GM10266 (cell line): ENCODE measurements at regions not wholly inside any gene's neighbourhood (a gene's known extent, or its start where the extent isn't known, plus 50 kb on each side); places are given as distances from the start of the nearest gene placed in this dataset.
"Not testable (repeated sequence)": the region's sequence is repeated elsewhere in the genome, so short reads cannot be mapped to it uniquely, and the experiment has no call there.

Experiments
- DNase-seq: peaks from one replicate; pipeline ENCODE4 v3.0.0; 2012; ENCODE audit errors: extremely low spot score
- TF ChIP-seq, protein P1 (sequence below): IDR thresholded peaks from 2 replicates; pipeline ENCODE4 v1.5.1; 2012; ENCODE audit warnings: mild to moderate bottlenecking, low read depth; ENCODE audit not compliant: control insufficient read depth, insufficient read depth; ENCODE audit errors: missing control alignments

DNA sequence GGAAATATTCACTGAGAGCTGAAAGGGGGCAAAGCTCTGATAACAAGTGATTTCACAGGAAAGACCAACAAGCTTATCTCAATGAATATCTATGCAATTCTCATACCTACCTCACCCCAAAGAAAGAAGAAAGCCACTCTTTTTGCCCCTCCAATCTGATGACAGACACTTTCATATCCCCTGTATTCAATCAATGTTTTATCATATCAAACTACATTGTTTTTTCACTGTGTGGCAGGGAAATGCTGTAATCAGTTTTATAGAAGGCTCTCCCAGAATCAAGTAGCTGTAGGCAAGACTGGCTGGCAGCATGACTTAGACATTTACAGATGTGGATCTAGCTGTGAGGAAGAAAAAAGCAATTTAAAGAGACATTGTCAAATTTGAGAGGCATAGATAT, 81.3 kb upstream of the PIK3C3 start:
- DNase-seq = no peak
- TF ChIP-seq, protein P1, sequence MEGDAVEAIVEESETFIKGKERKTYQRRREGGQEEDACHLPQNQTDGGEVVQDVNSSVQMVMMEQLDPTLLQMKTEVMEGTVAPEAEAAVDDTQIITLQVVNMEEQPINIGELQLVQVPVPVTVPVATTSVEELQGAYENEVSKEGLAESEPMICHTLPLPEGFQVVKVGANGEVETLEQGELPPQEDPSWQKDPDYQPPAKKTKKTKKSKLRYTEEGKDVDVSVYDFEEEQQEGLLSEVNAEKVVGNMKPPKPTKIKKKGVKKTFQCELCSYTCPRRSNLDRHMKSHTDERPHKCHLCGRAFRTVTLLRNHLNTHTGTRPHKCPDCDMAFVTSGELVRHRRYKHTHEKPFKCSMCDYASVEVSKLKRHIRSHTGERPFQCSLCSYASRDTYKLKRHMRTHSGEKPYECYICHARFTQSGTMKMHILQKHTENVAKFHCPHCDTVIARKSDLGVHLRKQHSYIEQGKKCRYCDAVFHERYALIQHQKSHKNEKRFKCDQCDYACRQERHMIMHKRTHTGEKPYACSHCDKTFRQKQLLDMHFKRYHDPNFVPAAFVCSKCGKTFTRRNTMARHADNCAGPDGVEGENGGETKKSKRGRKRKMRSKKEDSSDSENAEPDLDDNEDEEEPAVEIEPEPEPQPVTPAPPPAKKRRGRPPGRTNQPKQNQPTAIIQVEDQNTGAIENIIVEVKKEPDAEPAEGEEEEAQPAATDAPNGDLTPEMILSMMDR = no peak

DNA sequence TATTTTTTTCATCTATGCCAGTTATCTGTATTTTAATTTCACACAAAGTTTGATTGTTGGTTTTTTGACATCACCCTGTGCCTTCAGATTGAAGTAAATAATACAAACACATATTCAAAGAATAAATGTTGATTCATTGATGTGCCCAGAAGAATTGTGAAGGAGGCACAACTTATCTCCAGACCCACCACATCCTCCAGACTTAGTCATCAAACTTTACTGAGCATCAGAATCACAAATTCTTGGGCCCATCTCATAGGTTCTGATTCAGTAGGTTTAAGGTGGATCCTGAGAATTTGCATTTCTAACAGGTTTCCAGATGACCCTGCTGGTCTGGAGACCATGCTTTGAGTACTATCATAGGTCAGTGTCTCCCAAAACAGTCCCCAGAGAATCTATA, 82.8 kb upstream of the PIK3C3 start:
- DNase-seq = no peak
- TF ChIP-seq, protein P1 = no peak

GRCh38 chr18:41871229-41872000, 83.6 kb upstream of the PIK3C3 start:
- TF ChIP-seq, protein P1 = no peak
- DNase-seq = no peak

DNA sequence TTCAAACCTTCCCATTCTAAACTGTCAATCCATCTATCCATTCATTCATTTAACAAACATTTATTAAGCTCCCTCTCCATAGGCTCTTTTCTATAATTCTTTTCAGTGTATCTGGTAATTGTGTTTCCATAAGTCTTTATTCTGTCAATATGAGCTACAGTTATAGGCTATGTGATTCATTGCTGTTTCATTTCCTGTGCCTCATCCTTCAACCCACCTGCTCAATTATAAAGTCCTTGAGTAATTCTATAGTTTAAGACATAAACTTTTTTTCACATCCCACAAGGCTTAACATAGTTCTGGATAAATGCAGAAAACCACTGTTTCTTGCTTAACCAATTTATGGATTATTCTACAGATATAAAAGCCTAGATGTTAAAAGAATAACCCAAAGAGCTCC, 84.2 kb upstream of the PIK3C3 start:
- no peak for DNase-seq
- TF ChIP-seq, protein P1 = no peak

DNA sequence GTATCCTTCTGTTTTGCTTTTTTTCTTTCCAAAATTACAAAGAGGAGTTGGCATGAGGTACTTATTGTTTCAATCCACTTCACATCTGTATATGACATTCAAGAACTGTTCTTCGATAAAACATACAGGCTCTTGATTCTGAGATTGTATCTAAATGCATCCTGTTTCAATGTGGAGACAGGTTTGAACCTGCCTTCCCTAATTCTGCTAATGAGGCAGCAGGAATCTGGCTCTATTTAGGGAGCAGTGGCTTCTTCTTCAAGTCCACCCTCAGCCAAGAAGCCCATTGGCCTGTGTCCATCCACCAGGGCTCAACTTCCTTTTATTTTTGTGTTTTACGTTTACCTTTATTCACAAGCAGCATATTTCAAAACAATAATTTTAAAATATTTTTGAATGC, 84.8 kb upstream of the PIK3C3 start:
- TF ChIP-seq, protein P1 = no peak
- DNase-seq = no peak

GRCh38 chr18:41865796-41866195, 89.2 kb upstream of the PIK3C3 start:
- not testable (repeated sequence) for DNase-seq

DNA sequence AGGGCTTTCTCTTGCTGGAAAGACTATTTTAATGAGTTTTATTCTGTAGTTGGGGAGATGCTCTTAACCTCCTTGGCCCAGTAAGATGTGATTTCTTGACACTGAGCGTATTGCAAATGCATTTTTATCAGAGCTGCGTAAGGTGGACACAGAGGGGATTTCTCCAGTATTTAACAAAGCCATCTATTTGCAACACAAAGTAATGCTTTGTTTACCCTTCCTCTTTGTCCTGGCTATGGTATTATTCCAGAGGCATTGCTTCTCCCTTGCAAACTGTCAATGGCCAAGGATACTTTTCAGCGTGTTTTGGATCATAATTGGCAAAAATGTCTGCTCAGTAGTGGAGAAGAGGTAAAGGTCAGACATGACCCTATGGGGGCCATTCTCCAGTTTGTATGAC, 90.8 kb upstream of the PIK3C3 start:
- TF ChIP-seq, protein P1 = no peak
- DNase-seq = no peak

GRCh38 chr18:41862921-41863320, 92.1 kb upstream of the PIK3C3 start:
- no peak for DNase-seq
- TF ChIP-seq, protein P1 = no peak
